Ureter (tissue), 1 donor: ENCODE measurements at regions not wholly inside any gene's neighbourhood (a gene's known extent, or its start where the extent isn't known, plus 50 kb on each side); places are given as distances from the start of the nearest gene placed in this dataset.
"Not testable (repeated sequence)": the region's sequence is repeated elsewhere in the genome, so short reads cannot be mapped to it uniquely, and the experiment has no call there.

ENCODE experiments used
- DNase-seq: peaks from one replicate; pipeline ENCODE4 v3.0.0-alpha.2; 2020; ENCODE audit warnings: low spot score
- donor health status: DM: yes; HTN: yes; CAD: no.

DNA sequence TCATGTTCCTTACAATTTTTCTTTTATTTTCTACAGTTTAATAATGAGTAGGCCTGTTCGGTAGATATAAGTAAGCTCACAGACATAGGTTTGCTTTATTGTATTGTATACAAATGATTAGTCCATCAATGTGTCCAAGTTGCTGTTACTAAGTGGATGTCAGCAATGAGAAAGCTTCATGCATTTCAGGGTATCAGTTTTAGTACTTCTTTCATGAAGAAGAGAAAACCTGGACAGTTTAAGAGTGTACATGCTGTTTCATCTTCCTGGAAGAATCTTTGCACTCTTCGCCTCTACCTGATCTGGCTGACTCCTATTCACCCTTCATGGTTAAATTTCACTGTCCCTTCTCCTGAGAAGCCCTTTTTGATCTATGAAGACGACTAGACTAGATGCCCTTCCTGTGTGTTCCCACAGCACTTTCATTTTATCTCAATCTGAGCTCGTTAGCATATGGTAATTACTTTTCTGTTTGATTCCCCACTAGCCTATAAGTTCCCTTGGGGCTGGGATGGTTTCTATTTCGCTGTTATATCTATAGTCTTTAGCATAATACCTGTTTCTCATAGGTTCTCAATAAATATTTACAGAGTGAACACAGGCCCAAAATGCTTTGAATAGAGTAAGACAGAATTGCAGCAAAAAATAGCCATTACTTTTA lies 70.7 kb downstream of the CETN3 start:
- DNase-seq = no peak

GRCh38 chr5:90337449-90338052 lies 72.0 kb downstream of the CETN3 start:
- no peak for DNase-seq

DNA sequence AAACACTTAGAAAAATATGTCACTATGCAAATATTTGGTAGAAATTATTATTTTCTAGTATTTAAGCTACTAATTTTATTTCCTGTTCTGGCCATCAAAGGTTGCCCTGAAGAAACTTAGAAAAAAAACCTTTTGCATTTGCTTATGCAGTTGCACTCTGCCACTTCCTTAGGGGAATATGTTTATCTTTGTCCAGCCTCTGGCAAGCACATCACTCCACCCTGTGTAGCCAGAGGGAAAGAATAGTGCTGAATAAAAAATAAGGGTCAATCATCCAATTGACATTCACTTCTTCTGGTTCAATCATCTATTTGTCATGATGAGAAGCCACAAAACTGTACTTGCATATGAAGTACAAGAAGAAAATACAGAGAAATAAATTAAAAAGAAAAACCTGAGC lies 72.8 kb downstream of the CETN3 start:
- DNase-seq = no peak

DNA sequence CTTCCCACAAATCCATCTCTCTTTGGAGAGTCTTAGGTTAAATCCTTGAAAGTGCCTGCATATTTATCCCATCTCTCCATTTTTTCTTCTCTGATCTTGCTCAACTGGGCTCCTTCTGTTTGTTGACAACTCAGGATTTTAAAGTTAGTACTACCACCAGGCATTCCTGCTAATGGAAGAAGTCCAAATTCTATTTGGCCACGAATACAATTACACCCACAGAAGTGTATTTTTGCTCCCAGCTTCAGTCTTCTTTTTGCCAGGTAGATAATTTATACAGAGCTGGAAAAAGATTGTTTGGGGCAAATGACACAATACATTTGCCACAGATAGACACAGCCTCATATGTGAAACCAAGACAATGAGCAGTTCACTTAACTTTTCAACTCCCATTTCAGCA lies 74.8 kb downstream of the CETN3 start:
- DNase-seq = no peak

DNA sequence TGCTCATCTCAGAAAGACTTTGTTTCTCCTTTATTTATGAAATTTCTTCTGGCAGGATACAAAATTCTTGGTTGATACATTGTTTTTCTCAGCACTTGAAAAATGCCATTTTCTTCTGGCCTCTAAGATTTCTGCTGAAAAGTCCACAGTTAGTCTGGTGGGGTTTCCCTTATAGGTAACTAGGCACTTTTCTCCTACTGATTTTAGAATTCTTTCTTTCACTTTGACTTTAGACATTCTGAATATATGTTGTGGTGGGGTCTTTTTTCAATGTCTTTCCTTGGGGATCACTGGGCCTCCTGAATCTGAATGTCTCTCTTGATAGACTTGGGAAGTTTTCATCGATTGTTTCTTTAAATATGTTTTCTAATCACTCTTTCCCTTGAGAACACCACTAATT lies 79.6 kb downstream of the CETN3 start:
- DNase-seq = no peak

- no peak for DNase-seq
Observed at GRCh38 chr5:90326995-90327394, 82.6 kb downstream of the CETN3 start.

- DNase-seq = no peak
Observed at GRCh38 chr5:90325093-90325492, 84.5 kb downstream of the CETN3 start.

- not testable (repeated sequence) for DNase-seq
Observed at GRCh38 chr5:90320348-90320747, 89.2 kb downstream of the CETN3 start.

- DNase-seq = no peak
Observed at GRCh38 chr5:90312027-90312426, 97.5 kb downstream of the CETN3 start.

DNA sequence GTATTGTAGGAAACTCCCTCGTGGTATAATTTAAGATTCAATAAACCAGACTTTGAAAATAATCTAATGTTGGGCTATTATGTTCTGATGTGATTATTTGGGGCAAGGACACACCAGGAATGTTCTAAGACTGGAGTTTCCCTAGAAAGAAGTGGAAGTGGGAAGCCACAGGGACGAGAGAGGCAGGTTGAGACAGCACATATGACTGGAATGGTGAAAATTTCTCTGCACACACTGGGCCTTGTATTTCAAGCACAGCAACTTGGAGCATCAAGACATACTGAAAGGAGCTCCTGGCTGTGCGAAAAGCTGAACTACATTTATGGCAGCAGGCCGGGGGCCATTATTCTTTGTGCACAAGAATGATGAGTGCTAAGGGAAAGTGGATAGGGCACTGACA lies 98.2 kb downstream of the CETN3 start:
- DNase-seq = no peak

GRCh38 chr5:90308787-90309585 lies 100.6 kb downstream of the CETN3 start:
- no peak for DNase-seq

GRCh38 chr5:90307782-90308181 lies 101.8 kb downstream of the CETN3 start:
- no peak for DNase-seq

GRCh38 chr5:90307322-90307721 lies 102.2 kb downstream of the CETN3 start:
- no peak for DNase-seq

DNA sequence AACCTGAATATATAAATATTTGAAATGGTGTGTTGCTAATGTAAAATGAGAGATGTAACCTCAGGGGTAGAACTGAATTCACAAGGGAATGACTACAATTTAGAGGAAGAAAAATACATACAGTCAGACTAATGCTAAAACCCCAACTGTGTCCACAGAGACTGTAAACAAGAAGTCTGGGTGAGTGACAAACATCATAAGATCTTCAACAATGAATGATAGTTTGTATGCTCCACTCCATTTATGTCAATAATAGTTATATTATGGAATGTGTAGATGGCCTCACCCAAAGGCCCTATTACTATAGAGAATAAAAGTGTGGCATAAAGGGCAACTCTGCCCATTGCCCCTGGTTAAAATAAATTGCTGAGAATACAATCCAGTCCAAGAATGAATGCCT lies 102.9 kb downstream of the CETN3 start:
- no peak for DNase-seq

GRCh38 chr5:90305041-90305720 lies 104.4 kb downstream of the CETN3 start:
- DNase-seq = no peak

GRCh38 chr5:90301248-90301647 lies 108.3 kb downstream of the CETN3 start:
- DNase-seq = no peak

GRCh38 chr5:90297045-90297764 lies 112.4 kb downstream of the CETN3 start:
- DNase-seq = no peak

DNA sequence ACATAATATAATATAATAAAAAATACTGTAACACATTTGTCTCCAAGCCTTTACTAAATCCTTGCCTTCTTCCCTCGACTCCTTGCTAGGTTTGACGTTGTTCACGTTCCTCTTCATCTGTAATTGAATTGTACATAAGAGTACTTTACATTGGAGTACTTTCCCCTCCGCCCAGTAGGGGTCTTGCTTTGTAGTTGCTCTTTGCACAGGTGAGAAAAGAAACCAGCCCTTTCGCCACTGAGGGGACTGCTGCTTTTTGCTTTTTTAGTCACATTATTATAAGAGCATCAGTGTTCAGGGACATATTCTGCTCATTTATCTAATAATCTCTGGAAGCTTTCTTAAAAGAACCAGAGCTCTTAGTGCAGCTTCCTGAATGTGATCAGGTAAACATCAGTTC lies 115.0 kb downstream of the CETN3 start:
- DNase-seq = no peak

GRCh38 chr5:90293931-90294330 lies 115.6 kb downstream of the CETN3 start:
- DNase-seq = no peak

DNA sequence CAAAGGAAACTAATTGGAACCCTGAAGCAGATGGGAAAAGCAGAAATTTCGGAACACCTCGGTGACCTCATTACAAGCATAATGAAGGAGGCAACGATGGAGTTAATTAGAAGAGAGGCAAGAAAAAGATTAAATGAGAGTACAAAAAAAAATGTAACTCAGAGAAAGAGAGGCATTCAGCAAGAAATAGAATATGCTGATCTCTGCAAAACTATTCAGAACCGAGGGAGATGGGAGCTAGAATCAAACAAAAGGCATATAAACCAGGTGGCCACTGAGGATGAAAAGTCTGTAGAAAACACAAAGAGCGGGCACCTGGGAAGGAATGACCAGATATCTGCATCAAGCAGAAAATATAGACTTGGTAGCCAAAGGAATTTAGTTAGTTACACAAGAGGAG lies 118.9 kb downstream of the CETN3 start:
- DNase-seq = no peak

DNA sequence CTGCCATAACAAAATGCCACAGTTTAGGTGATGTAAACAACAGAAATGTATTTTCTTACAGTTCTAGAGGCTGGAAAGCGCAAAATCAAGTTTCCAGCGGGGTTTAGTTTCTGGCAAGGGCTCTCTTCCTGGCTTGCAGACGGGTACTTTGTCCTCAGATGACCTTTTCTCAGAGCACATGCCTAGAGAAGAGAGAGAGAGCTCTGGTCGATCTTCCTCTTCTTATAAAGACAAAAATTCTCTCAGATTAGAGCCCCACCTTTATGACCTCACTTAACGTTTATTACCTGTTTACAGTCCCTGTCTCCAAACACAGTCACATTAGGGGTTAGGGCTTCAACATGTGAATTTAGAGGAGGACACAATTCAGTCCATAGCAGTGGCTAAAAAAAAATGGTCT lies 119.7 kb downstream of the CETN3 start:
- no peak for DNase-seq

DNA sequence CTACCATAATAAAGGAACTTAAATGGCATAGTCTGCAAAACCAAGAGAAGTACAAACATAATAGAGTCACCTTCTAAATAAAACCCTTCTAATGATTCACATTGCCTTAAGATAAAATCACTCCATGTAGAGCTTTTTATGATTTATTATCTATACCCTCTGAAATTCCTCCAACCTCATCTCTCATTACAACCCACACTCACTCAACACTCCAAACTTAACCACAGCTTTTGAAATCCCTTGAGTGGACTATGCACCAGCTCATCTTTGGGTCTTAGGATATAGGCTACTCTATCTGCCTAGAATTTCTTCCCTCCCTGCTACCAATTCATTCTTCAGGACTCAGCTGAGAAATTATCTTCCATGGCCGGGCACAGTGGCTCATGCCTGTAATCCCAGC lies 122.5 kb downstream of the CETN3 start:
- no peak for DNase-seq
